WTC11 (cell line): ENCODE measurements at regions not wholly inside any gene's neighbourhood (a gene's known extent, or its start where the extent isn't known, plus 50 kb on each side); places are given as distances from the start of the nearest gene placed in this dataset.

Experiments
- ATAC-seq: fragments of 200-7000 bp; cut with Tn5 transposase; 2 replicates; pipeline ENCODE4 v1.10.0; 2021; ENCODE audit warnings: mild to moderate bottlenecking, moderate library complexity
- CTCF ChIA-PET: fragments of 300-600 bp; sonication (Branson Sonifier 250); formaldehyde crosslinking; loops from one replicate; lab custom pipeline; 2021; ENCODE audit warnings: antibody characterized with exemption; lab: Charles Lee
- POLR2A ChIA-PET: fragments of 350-600 bp; sonication (Branson Sonifier 250); formaldehyde crosslinking; loops from one replicate; lab custom pipeline; 2021; ENCODE audit warnings: antibody characterized with exemption; lab: Charles Lee
- DNase-seq: peaks from one replicate; pipeline ENCODE4 v3.0.0; 2021; ENCODE audit warnings: low spot score
- H3K27ac Mint-ChIP-seq: 2 replicates; pipeline ENCODE4 v1.8.0; 2021; ENCODE audit warnings: mixed read lengths
- H3K27me3 Mint-ChIP-seq: 2 replicates; pipeline ENCODE4 v1.8.0; 2021; ENCODE audit warnings: low read depth, mild to moderate bottlenecking, moderate library complexity, mixed read lengths
- H3K36me3 Mint-ChIP-seq: 2 replicates; pipeline ENCODE4 v1.8.0; 2021; ENCODE audit warnings: mixed read lengths
- H3K4me1 Mint-ChIP-seq: 2 replicates; pipeline ENCODE4 v1.8.0; 2022; ENCODE audit warnings: mixed read lengths
- H3K4me3 Mint-ChIP-seq: 2 replicates; pipeline ENCODE4 v1.8.0; 2021; ENCODE audit warnings: mild to moderate bottlenecking, moderate library complexity, mixed read lengths
- H3K9me3 Mint-ChIP-seq: 2 replicates; pipeline ENCODE4 v1.8.0; 2021; ENCODE audit warnings: mixed read lengths
- ATF2 ChIP-seq: sonication (generic); formaldehyde crosslinking; IDR thresholded peaks from 2 replicates; pipeline ENCODE4 v1.8.1; 2022; ENCODE audit warnings: low read depth, missing genetic modification reagents, borderline replicate concordance
- CDX4 ChIP-seq: fragments of 250-450 bp; sonication (Bioruptor Pico); IDR thresholded peaks from 2 replicates; pipeline ENCODE4 v1.9.0; 2021; ENCODE audit warnings: moderate library complexity, mild to moderate bottlenecking, inconsistent platforms, borderline replicate concordance
- CREM ChIP-seq: sonication (generic); formaldehyde crosslinking; IDR thresholded peaks from 2 replicates; pipeline ENCODE4 v1.8.1; 2022; ENCODE audit warnings: mild to moderate bottlenecking, missing genetic modification reagents, moderate library complexity
- CTCF ChIP-seq: fragments of 200-600 bp; IDR thresholded peaks from 2 replicates; pipeline ENCODE4 v1.8.0; 2022; ENCODE audit warnings: antibody characterized with exemption
- ETV6 ChIP-seq: sonication (generic); formaldehyde crosslinking; IDR thresholded peaks from 2 replicates; pipeline ENCODE4 v1.8.1; 2022; ENCODE audit warnings: mild to moderate bottlenecking, missing genetic modification reagents
- FOXJ3 ChIP-seq: sonication (generic); formaldehyde crosslinking; IDR thresholded peaks from 2 replicates; pipeline ENCODE4 v1.9.0; 2021; ENCODE audit warnings: missing genetic modification reagents, mild to moderate bottlenecking, borderline replicate concordance
- GABPB1 ChIP-seq: sonication (generic); formaldehyde crosslinking; IDR thresholded peaks from 2 replicates; pipeline ENCODE4 v1.8.1; 2023; ENCODE audit warnings: mild to moderate bottlenecking, missing genetic modification reagents
- GRHL2 ChIP-seq: fragments of 250-450 bp; sonication (Bioruptor Pico); IDR thresholded peaks from 2 replicates; pipeline ENCODE4 v1.8.0; 2022; ENCODE audit warnings: mild to moderate bottlenecking, moderate library complexity; ENCODE audit not compliant: insufficient replicate concordance, severe bottlenecking
- HMGA2 ChIP-seq: fragments of 250-450 bp; sonication (Bioruptor Pico); IDR thresholded peaks from 2 replicates; pipeline ENCODE4 v1.4.0; 2021; ENCODE audit warnings: mild to moderate bottlenecking, moderate library complexity
- IRF2 ChIP-seq: sonication (generic); formaldehyde crosslinking; IDR thresholded peaks from 2 replicates; pipeline ENCODE4 v1.8.0; 2022; ENCODE audit warnings: low read depth, missing genetic modification reagents, borderline replicate concordance
- KAT7 ChIP-seq: sonication (generic); formaldehyde crosslinking; IDR thresholded peaks from 2 replicates; pipeline ENCODE4 v1.8.1; 2023; ENCODE audit warnings: missing genetic modification reagents, mild to moderate bottlenecking, borderline replicate concordance
- MAX ChIP-seq: sonication (generic); formaldehyde crosslinking; IDR thresholded peaks from 2 replicates; pipeline ENCODE4 v1.8.0; 2022; ENCODE audit warnings: mild to moderate bottlenecking, missing genetic modification reagents
- MXD4 ChIP-seq: fragments of 250-450 bp; sonication (Bioruptor Pico); IDR thresholded peaks from 2 replicates; pipeline ENCODE4 v1.8.0; 2021; ENCODE audit warnings: mild to moderate bottlenecking, moderate library complexity, borderline replicate concordance
- NFE2L1 ChIP-seq: sonication (generic); formaldehyde crosslinking; IDR thresholded peaks from 2 replicates; pipeline ENCODE4 v1.8.1; 2023; ENCODE audit warnings: missing genetic modification reagents
- NR2C2 ChIP-seq: sonication (generic); formaldehyde crosslinking; IDR thresholded peaks from 2 replicates; pipeline ENCODE4 v1.8.0; 2022; ENCODE audit warnings: mild to moderate bottlenecking, missing genetic modification reagents
- NR3C1 ChIP-seq: sonication (generic); formaldehyde crosslinking; conservative IDR thresholded peaks from 2 replicates; pipeline ENCODE4 v1.8.1; 2023; ENCODE audit warnings: low read depth, mild to moderate bottlenecking, missing genetic modification reagents
- OVOL2 ChIP-seq: fragments of 250-450 bp; sonication (Bioruptor Pico); IDR thresholded peaks from 2 replicates; pipeline ENCODE4 v1.9.0; 2021; ENCODE audit warnings: mild to moderate bottlenecking, borderline replicate concordance
- PRRX2 ChIP-seq: fragments of 250-450 bp; sonication (Bioruptor Pico); IDR thresholded peaks from 2 replicates; pipeline ENCODE4 v1.8.0; 2021; ENCODE audit warnings: mild to moderate bottlenecking
- RELA ChIP-seq: sonication (generic); formaldehyde crosslinking; IDR thresholded peaks from 2 replicates; pipeline ENCODE4 v1.8.1; 2022; ENCODE audit warnings: missing genetic modification reagents, mild to moderate bottlenecking, borderline replicate concordance
- SMAD3 ChIP-seq: sonication (generic); formaldehyde crosslinking; IDR thresholded peaks from 2 replicates; pipeline ENCODE4 v1.8.0; 2022; ENCODE audit warnings: missing genetic modification reagents, mild to moderate bottlenecking, borderline replicate concordance
- SOX15 ChIP-seq: fragments of 250-450 bp; sonication (Bioruptor Pico); IDR thresholded peaks from 2 replicates; pipeline ENCODE4 v1.9.0; 2021; ENCODE audit warnings: mild to moderate bottlenecking
- TCF7 ChIP-seq: sonication (generic); formaldehyde crosslinking; IDR thresholded peaks from 2 replicates; pipeline ENCODE4 v1.8.0; 2022; ENCODE audit warnings: mild to moderate bottlenecking, low read depth, missing genetic modification reagents, moderate library complexity
- USF1 ChIP-seq: sonication (generic); formaldehyde crosslinking; IDR thresholded peaks from 2 replicates; pipeline ENCODE4 v1.8.0; 2022; ENCODE audit warnings: mild to moderate bottlenecking, missing genetic modification reagents
- USF2 ChIP-seq: sonication (generic); formaldehyde crosslinking; IDR thresholded peaks from 2 replicates; pipeline ENCODE4 v1.8.1; 2023; ENCODE audit warnings: mild to moderate bottlenecking, missing genetic modification reagents, moderate library complexity
- ZNF232 ChIP-seq: sonication (generic); formaldehyde crosslinking; IDR thresholded peaks from 2 replicates; pipeline ENCODE4 v1.8.0; 2022; ENCODE audit warnings: mild to moderate bottlenecking, missing genetic modification reagents
- ZNF317 ChIP-seq: sonication (generic); formaldehyde crosslinking; IDR thresholded peaks from 2 replicates; pipeline ENCODE4 v1.8.1; 2023; ENCODE audit warnings: low read depth, mild to moderate bottlenecking, moderate library complexity, missing genetic modification reagents, borderline replicate concordance
- ZNF416 ChIP-seq: fragments of 250-450 bp; sonication (Bioruptor Pico); IDR thresholded peaks from 2 replicates; pipeline ENCODE4 v1.9.0; 2021; ENCODE audit warnings: mild to moderate bottlenecking, inconsistent platforms
- ZNF512 ChIP-seq: sonication (generic); formaldehyde crosslinking; IDR thresholded peaks from 2 replicates; pipeline ENCODE4 v1.8.1; 2022; ENCODE audit warnings: missing genetic modification reagents, borderline replicate concordance
- ZSCAN18 ChIP-seq: fragments of 250-450 bp; sonication (Bioruptor Pico); IDR thresholded peaks from 2 replicates; pipeline ENCODE4 v2.1.2; 2022; ENCODE audit warnings: mild to moderate bottlenecking, moderate library complexity

GRCh38 chr10:128337860-128338378, 211.7 kb upstream of the MKI67 start:
- POLR2A ChIA-PET: no interaction called here
- no peak for TF ChIP-seq NFE2L1 (CRISPR knock-in tag)
- no peak for TF ChIP-seq GABPB1 (CRISPR knock-in tag)
- no peak for TF ChIP-seq FOXJ3
- TF ChIP-seq MXD4 (CRISPR knock-in tag): no peak
- no peak for TF ChIP-seq ZNF317 (CRISPR knock-in tag)
- TF ChIP-seq KAT7 (CRISPR knock-in tag): no peak
- TF ChIP-seq CTCF: no peak
- TF ChIP-seq NR3C1 (CRISPR knock-in tag): no peak
- no peak for TF ChIP-seq NR2C2 (CRISPR knock-in tag)
- no peak for TF ChIP-seq RELA
- TF ChIP-seq SMAD3 (CRISPR knock-in tag): no peak
- no peak for TF ChIP-seq ETV6 (CRISPR knock-in tag)
- TF ChIP-seq MAX (CRISPR knock-in tag): no peak
- TF ChIP-seq PRRX2: no peak
- no peak for TF ChIP-seq USF1
- no peak for TF ChIP-seq TCF7 (CRISPR knock-in tag)
- no peak for TF ChIP-seq OVOL2
- TF ChIP-seq ZSCAN18: no peak
- TF ChIP-seq HMGA2 (CRISPR knock-in tag): no peak
- no peak for TF ChIP-seq ZNF232
- DNase-seq (no peak), ATAC-seq (no peak)
- H3K36me3 Mint-ChIP-seq: no peaks in the 10 kb centered on the region
- H3K4me3 Mint-ChIP-seq: no peak overlapping the region
- CTCF ChIA-PET: interaction anchor here (0.8 to 1.3 kb wide), 2 partner anchors 19 to 70 kb away, joined by 3 to 4 read pairs; no protein-coding TSS in a partner anchor
- H3K27me3 Mint-ChIP-seq: no peaks in the 10 kb centered on the region; the same call in 1 of the 2 replicates
- H3K27ac Mint-ChIP-seq: no peak overlapping the region
- H3K9me3 Mint-ChIP-seq: peaks cover 13% of the 10 kb centered on the region
- H3K4me1 Mint-ChIP-seq: no peaks in the 10 kb centered on the region

GRCh38 chr10:128338951-128339350, 212.7 kb upstream of the MKI67 start:
- Mint-ChIP-seq H3K27me3 (no peaks in the 10 kb centered on the region; the same call in 1 of the 2 replicates), H3K4me1 (no peaks in the 10 kb centered on the region), H3K9me3 (peaks cover 5% of the 10 kb centered on the region), H3K4me3 (no peak overlapping the region), H3K36me3 (no peaks in the 10 kb centered on the region), H3K27ac (no peak overlapping the region)
- no peak for ATAC-seq
- POLR2A ChIA-PET: no interaction called here
- CTCF ChIA-PET: no interaction called here
- no peak for DNase-seq
- TF ChIP-seq CREM (CRISPR knock-in tag) (no peak), GRHL2 (CRISPR knock-in tag) (no peak), ATF2 (CRISPR knock-in tag) (no peak), IRF2 (CRISPR knock-in tag) (no peak), MXD4 (CRISPR knock-in tag) (no peak), ZNF512 (CRISPR knock-in tag) (no peak), CDX4 (no peak), ETV6 (CRISPR knock-in tag) (no peak), SOX15 (CRISPR knock-in tag) (no peak), USF2 (no peak), NR3C1 (CRISPR knock-in tag) (no peak), HMGA2 (CRISPR knock-in tag) (no peak), PRRX2 (no peak), ZNF416 (CRISPR knock-in tag) (no peak)
